Cerebellar cortex (tissue), 1 donor: ENCODE measurements at regions not wholly inside any gene's neighbourhood (a gene's known extent, or its start where the extent isn't known, plus 50 kb on each side); places are given as distances from the start of the nearest gene placed in this dataset.
"Not testable (repeated sequence)": the region's sequence is repeated elsewhere in the genome, so short reads cannot be mapped to it uniquely, and the experiment has no call there.

Source experiments
- DNase-seq: peaks from one replicate; pipeline ENCODE4 v3.0.0-alpha.2; 2015; ENCODE audit warnings: low spot score

DNA sequence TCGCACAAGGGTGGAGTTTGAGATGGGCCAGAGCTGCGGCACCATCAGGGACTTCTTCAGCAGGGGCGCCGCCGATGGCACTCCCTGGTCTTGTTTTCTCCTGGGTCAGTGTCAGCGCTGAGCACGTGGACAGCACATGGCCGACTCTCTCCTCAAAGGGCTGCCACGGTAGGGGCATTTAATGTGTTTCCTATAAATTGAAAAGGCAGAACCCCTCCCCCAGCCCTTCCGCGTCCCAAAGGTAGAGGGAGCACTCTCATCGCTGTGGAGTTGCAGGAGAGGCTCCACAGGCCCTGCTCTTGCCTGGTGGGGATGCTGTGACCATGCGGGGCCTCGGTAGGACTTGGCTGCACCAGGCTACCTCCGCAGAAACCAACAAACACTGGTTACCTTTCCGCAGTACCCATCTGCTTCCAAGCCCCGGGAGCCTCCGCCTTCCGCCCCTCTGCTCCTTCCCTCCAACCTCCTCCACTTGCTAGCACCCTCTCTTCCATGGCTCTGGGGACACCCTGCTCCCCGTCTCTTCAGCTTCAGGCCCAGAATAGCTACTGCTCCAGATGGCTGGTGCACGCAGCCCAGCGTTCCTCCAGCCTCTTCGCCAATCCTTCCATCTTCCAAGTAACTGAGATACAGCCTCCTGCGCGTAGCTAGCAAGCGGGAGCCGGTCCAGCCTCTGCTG lies 166.3 kb upstream of the ADCY1 start:
- DNase-seq, result no peak

DNA sequence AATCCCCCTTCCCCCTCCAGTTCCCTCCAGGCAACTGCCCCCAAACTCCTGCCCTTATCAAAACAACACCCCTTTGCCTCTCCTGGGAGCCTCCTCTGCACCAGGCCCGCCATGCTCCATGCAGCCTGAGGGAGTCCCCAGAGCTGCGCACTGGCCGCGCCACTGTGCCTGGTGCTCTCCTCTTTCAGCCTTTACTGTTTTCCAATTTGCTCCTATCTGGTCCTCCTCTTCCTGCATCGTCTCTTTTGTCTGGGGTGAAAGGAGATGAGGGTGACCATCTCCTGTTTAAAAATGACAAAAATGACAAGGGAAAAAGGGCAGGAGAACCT lies 165.8 kb upstream of the ADCY1 start:
- DNase-seq, result no peak

DNA sequence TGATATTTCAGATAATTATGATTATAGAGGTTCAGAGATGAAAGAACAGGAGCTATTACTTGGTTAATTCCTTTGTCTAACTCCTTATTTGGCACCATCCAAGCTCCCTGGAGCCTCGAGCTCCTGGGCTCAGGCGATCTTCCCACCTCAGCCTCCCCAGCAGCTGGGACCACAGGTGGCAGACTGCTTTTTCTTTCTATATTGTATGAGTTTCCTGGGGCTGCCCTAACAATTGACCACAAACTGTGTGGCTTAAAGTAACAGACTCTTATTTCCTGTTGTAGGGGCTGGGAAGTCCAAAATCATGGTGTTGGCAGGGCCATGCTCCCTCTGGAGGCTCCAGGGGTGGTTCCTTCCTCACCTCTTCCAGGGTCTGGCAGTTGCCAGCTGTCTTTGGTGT lies 163.3 kb upstream of the ADCY1 start:
- no peak for DNase-seq

DNA sequence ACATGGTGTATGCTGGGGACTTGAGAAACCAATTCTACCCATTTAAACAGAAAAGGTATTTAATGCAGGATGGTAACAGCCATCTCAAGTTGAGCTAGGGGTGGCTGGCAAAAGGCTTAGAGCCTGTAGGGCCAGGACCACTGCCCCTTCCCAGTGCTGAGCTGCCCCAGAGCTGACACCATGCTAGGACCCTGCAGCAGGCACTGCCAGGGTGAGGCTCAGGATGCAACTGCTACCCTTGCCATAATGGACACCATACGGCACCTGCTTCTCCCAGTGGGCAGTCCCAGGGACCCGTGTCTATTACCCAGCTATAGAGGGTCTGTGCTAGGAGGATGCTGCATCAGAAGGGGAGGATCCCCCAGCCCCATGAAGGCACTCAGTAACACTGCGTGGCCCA lies 160.7 kb upstream of the ADCY1 start:
- DNase-seq, result no peak

DNA sequence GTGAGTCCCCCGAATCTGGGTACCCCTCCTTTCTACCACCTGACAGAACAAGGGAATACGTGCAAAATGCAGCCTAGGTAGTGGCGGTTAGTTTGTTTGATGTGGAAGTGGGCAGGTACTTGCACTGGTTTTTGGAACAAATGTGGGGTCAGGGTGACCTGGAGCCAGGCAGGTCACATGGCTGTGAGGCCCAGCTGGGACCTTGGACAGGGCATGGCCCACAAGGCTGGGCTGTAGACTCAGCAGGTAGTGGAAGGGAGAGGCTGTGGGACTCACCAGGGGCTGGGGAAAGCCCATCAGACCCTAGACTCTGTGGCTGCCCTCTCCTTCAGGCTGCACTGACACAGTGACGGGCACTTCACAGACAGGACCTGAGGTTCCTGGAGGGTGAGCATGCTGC lies 159.9 kb upstream of the ADCY1 start:
- DNase-seq, result no peak

DNA sequence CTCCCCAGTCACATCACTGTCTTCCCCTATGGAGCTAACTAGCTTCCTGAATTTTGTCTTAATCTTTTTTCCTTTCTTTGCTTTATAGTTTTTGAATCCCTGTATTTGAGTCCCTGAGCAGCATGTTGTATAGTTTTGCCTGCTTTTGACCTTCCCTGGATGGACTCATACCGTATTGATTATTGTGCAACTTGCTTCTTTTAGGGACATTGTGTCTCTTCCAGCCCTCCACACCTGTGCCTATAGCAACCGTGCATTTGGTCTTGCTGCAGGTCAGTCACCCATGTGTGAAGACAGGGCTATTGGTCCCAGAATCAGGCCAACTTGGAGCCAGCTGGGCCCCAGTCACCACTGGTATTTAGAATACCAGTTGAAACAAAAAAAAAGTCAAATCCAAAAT lies 158.9 kb upstream of the ADCY1 start:
- no peak for DNase-seq

DNA sequence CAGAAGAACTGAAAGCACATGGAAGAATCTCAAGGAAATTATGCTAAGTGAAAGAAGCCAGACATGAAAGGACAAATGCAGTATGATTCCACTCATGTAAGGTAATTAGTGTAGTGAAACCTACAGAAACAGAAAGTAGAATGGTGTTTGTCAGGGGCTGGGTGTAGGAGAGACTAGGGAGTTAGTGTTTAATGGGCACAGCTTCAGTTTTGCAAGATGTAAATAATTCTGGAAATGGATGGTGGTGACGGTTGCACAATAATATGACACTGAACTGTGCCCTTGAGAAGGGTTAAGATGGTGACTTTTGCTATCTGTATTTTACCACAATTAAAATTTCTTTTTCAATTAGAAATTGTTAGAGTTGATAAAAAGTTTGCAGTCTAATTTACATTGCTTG lies 157.3 kb upstream of the ADCY1 start:
- DNase-seq, result no peak

DNA sequence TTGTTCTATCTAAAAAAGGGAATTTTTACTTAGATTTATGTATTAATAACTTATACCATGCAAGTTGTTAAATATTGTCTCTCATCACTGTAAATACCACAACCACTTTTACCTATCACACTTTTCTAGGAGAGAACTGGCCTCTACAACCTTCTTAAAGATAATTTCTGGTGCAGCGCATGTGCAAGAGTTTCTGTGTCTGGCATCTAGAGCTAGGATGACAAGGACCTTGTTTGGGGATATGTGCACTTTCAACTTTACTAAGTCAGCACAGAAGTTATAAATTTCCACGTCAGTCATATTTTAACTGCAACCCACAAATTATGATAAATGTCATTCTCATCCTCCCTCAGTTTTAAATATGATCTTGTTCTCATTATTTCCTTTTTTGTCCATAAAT lies 156.9 kb upstream of the ADCY1 start:
- no peak for DNase-seq

DNA sequence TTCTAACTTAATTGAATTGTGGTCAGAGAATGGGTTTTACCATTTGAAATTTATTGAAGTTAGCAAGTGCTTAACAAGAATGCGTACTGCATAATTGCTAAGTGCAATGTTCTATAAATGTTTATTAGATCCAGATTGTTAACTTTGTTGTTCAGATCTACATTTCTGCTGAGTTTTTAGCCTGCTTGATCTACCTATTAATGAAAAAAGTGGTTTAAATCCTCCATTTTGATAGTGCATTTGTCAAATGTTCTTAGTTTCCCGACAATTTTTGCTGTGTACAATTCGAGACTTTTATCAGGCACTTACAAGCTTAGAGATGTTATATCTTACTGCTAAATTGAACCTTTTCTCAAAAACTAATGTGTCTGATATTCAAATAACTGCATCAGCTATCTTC lies 156.4 kb upstream of the ADCY1 start:
- no peak for DNase-seq

DNA sequence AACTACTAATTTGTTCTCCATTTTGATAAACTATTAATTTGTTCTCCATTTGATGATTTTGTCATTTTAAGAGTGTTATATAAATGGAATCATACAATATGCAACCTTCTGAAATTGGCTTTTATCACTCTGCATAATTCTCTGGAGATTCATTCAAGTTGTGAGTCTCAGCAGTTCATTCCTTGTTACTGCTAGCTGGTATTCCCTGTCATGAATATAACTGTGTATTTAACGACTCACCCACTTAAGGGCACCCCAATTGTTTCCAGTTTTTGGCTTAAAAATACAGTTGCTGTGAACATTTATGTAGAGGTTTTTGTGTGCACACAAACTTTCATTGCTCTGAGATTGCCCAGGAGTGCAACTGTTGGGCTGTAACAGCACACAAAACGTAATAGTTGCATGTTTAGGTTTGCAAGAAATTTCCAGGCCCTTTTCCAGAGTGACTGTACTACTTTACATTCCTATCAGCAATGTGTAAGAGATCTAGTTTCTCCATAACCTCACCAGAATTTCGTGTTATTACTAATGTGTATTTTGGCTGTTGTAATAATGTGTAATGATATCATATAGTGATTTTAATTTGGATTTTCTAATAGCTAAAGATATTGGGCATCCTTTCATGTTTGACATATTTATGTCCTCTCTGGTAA lies 153.2 kb upstream of the ADCY1 start:
- no peak for DNase-seq

DNA sequence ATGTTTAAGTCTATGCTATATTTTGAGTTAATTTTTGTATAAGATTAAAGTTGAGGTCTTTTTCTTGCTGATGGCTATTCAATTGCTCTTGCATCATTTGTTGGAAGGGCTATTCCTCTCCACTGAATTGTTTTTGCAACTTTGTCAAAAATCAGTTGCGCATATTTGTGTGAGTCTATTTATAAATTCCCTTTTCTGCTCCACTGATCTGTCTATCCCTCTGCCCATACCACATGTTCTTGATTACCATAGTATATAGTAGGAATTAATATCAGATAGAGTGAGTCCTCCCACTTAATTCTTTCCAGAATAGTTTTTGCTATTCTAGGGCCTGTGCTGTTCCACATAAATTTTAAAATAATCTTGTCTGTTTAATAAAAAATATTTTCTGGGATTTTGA lies 152.4 kb upstream of the ADCY1 start:
- DNase-seq, result no peak

DNA sequence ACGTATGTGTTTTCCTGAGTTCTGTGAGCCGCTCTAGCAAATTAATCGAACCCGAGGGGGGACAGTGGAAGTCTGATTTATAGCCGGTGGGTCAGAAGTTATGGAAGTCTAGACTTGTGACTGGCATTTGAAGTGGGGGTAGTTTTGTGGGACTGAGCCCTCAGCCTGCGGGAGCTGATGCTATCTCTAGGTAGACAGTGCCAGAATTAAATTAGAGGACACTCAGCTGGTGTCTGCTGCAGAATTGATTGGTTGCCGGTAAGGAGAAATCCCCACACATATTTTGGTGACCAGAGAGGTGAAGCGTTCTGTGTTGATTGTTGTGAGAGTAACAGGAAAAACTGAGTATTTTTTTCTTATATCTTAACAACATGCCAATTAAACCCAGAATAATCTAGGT lies 143.8 kb upstream of the ADCY1 start:
- no peak for DNase-seq

DNA sequence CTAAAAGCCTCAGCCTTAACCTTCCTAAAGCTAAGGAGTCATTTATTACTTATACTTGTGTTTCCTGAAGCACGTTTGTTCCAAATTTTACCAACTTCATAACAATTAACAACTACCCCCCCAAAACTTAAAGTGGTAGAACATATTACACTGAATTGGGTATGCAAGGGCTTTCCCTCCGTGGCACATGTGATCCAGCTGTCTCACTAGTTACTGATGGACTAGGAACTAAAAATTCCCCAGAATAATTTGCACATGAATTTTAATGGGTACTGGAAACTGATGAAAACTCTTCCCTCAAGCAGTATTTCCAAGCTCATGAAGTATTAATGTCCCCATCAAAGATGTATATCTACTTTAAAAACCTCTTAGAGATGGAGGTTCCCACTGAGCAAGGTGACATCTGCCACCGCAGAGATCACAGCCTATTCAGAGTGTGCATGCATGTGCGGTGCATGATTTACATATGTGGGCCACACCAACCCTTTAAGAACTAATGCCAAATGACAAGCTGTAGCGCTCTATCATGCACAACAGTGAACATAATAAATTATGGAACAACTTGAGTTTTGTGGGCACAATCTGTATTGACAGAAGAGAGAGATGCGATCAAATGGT lies 139.9 kb upstream of the ADCY1 start:
- DNase-seq, result no peak

DNA sequence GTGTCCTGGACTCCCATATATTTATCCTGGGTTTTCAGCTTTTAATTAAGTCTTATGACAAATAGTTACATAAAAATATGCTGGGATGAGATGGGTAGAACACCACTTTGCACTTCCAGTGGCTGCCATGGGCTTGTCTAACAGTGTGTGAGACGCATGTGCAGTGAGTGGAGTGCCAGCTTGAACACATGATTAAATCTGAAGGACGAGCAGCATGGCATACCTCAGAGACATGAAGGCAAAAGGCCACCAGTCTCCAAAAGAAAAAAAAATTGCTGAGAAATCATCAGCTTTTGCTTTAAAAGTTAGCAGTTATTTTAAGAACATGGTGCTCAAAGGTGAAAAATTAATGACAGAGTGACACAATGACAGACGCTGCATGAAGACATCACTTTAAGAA lies 139.0 kb upstream of the ADCY1 start:
- no peak for DNase-seq

DNA sequence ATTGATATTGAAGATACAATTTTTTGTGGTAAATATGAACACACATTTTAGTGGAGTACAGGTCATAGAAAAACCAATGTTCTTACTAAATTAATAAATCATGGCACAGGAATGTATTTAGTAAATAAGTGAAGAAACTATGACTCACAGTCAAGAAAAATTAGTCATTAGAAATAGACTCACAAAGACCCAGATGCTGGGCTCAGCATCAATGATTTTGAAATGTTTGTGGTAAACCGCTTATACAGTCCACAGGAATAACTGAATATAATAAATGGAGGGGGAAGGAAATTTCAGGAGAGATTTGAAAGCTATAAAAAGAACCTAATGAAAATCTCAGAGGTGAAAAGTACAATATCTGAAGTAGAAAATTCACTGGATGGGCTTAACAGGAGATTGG lies 138.3 kb upstream of the ADCY1 start:
- DNase-seq, result no peak

DNA sequence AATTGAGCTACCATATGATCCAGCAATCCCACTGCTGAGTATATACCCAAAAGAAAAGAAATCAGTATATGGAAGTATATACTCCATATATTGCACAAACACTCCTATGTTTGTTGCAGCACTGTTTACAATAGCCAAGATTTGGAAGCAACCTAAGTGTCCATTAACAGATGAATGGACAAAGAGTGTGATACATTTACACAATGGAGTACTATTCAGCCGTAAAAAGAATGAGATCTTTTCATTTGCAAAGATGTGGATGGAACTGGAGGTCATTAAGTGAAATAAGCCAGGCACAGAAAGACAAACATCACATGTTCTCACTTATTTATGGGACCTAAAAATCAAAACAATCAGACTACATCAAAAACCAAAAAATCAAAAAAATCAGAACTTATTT lies 133.4 kb upstream of the ADCY1 start:
- not testable (repeated sequence) for DNase-seq

DNA sequence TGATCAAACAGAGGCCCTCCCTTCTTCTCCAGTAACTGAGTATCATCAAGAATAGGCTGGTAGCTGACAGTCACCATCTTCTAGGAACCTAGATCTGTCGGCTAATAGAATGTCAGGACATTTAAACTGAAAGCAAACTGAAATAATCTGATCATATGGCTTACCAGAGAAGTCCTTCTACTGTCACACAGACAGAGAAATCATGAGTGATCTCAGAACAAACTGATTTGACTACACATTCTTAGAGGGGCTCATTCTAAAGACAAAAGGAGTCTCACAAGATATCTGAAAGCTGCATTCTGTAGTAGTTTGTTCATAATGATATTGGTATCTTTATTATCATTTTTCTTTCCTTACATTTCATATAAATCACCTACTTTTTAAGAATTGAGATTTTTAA lies 130.9 kb upstream of the ADCY1 start:
- DNase-seq, result no peak

DNA sequence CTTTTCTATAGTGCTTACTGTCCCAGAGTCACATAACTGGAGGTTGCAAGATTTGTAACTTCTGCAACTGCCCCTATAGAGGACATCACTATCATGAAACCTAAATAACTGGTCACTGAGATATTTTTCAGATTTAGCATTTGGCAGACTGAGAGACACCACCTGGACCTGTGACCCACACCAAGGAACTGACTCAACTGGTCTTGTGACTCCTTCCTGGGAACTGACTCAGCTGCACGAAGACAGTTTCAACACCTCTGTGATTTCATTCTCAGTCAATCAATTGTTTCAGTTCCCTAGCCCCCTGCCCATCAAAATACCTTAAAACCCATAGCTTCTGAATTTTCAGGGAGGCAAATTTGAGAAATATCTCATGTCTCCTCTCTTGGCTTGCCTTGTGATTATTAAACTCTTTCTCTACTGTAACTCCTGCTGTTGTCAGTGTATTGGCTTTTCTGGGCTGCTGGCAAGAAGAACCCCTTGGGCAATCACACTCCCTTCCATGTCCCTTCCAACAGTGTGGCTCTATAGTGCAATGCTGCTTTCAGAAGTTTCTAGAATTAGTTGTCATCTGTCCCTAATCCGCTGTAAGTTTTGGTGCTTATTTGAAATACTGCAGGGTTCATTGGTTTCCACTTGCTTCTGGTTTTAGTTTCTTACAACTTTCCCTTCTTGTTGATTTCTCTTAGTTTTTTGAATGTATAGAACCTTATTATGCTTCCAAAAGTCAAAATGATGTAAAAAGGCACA lies 127.8 kb upstream of the ADCY1 start:
- DNase-seq, result no peak

DNA sequence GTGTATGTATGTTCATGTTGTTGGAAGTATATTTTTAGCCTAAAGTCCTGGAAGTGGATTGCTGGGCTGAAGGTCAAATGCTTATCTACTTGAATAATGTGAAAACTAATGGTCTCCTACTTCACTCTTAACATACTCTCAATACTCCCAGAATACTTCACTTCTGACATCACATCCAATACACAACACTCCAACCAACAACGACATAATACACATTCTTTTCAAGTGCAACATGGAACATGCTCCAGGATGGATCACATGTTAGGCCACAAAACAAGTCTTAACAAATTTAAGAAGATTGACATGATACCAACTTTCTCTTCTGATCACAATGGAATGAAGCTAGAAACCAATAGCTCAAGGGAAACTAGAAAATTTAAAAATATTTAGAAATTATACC lies 126.9 kb upstream of the ADCY1 start:
- no peak for DNase-seq

DNA sequence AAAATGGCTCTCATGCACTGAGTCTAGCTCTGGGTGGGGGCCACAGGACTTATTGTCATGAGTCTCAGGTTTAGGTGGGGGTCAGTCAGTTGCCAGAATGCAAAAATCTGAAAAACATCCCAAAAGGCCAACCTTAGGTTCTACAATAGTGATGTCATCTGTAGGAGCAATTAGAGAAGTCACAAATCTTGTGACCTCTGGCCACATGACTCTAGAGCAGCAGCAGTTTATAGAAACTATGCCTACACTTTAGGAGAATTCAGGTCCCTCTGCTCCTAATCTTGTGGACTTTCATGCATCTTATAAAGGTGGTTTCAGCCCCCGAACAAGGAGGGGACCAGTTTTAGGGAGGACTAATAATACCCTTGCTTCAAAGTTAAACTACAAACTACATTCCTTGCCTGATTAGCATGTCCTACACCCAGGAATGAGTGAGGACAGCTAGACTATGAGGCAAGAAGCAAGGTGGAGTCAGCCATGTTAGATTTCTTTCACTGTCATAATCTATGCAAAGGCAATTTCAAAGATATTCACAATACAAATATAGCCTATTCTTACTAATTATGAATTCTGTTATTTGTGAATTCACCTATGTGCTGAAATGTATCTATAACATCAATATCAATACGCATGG lies 123.5 kb upstream of the ADCY1 start:
- DNase-seq, result no peak

DNA sequence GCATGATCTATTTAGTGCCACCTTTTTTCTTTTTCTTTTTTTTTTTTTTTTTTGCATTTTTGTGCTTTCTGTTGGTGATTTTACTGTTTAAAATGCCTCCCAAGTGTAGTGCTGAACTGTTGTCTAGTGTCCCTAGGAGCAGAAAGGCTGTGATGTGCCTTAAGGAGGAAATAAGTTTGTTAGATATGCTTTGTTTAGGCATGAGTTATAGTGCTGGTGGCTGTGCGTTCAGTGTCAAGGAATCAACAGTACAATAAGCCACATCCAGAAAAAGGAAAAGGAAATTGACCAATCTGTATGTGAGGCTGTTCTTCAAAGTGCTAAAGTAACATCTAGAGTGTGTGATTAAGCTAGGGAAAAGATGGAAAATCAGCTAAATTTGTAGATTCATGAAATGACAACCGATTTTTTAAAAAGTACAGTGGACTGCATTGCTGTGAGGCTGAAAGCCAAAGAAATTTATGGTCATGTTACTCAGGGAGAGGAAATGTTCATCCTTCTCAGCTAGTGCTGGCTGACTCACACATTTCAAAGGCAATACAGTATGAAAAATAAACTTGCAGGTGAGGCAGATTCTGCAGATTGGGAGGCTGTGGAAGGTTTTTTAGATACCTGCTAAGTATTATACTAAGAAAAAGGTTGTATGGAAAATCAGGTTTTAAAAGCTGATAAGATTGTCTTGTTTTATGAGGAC lies 122.7 kb upstream of the ADCY1 start:
- DNase-seq, result no peak

DNA sequence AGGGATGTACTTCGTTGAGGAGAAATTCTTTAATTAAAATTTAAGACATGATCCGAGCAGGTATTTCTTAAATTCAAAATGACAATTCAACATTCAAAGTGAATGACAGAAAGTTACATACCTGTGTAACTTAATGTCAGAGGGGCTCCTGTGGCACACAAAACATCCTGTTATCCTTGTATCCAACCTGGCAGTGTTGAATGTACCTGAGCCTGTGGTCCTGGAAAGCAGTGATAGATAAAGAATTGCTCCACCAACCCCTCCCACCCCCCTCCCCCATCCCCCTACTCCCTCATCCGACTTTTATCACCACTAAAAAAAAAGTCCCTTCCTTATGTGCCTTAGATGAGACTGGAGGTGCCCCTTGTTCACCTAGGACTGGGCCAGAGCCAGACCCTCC lies 119.4 kb upstream of the ADCY1 start:
- DNase-seq, result no peak
